NCI-H2029 (cell line): ENCODE measurements at regions not wholly inside any gene's neighbourhood (a gene's known extent, or its start where the extent isn't known, plus 50 kb on each side); places are given as distances from the start of the nearest gene placed in this dataset.
"Not testable (repeated sequence)": the region's sequence is repeated elsewhere in the genome, so short reads cannot be mapped to it uniquely, and the experiment has no call there.

Source experiments
- DNase-seq: peaks from one replicate; lab custom pipeline; 2025; lab: John Stamatoyannopoulos, UW

- no peak for DNase-seq
These were observed 250.9 kb downstream of the C12orf75 start for GRCh38 chr12:105581420-105581819.

- no peak for DNase-seq
These were observed 254.6 kb downstream of the C12orf75 start for GRCh38 chr12:105585107-105585506.

DNA sequence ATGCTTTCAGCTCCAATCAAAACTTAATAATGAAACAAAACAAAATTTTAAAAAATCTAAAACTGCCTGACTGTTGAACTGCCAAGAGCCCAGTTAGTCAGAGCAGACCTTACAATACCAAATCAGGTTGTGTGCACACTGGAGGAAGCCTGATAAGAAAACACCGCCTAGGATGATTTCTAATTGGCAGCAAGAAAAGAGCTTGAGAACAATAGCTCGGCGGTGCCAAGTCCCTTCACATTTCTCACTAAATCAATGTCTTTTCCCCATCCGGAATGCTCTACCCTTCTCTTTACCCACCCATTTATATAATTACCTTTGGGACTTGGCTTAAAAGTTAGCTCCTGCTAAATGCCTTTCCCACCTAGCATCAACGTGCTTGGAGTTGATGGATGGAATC, 256.7 kb downstream of the C12orf75 start:
- no peak for DNase-seq

- no peak for DNase-seq
These were observed 257.6 kb downstream of the C12orf75 start for GRCh38 chr12:105588106-105588505.

- no peak for DNase-seq
These were observed 260.1 kb downstream of the C12orf75 start for GRCh38 chr12:105590571-105590970.

GRCh38 chr12:105595440-105595839, 264.9 kb downstream of the C12orf75 start:
- no peak for DNase-seq

GRCh38 chr12:105596731-105597130, 266.2 kb downstream of the C12orf75 start:
- DNase-seq: no peak

- no peak for DNase-seq
These were observed 267.5 kb downstream of the C12orf75 start for GRCh38 chr12:105598031-105598430.

GRCh38 chr12:105600911-105601545, 270.5 kb downstream of the C12orf75 start:
- no peak for DNase-seq

- DNase-seq: not testable (repeated sequence)
These were observed 271.8 kb downstream of the C12orf75 start for GRCh38 chr12:105602312-105602711.

DNA sequence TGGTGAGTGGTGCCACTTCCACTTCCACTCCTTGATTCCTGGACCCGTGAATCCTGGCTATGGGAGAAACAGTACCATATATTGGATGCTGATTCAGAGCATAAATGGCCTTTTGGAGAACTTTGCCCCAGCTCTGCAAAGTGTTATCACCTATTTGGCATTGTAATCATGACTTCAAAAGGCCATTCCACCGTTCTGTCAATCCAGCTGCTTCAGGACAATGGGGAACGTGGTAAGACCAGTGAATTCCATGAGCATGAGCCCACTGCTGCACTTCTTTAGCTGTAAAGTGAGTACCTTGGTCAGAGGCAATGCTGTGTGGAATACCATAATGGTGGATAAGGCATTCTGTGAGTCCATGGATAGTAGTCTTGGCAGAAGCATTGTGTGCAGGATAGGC, 273.8 kb downstream of the C12orf75 start:
- DNase-seq: not testable (repeated sequence)

DNA sequence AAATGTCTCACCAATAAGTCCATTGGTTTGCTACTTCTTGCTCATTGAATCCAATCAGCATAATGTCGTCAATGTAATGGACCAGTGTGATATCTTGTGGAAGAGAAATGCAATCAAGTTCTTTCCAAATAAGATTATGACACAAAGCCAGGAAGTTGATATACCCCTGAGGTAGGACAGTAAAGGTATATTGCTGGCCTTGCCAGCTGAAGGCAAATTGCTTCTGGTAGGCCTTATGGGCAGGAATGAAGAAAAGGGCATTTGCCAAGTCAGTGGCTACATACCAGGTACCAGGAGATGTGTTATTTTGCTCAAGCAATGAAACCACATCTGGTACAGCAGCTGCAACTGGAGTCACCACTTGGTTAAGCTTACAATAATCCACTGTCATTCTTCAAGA, 276.1 kb downstream of the C12orf75 start:
- not testable (repeated sequence) for DNase-seq

DNA sequence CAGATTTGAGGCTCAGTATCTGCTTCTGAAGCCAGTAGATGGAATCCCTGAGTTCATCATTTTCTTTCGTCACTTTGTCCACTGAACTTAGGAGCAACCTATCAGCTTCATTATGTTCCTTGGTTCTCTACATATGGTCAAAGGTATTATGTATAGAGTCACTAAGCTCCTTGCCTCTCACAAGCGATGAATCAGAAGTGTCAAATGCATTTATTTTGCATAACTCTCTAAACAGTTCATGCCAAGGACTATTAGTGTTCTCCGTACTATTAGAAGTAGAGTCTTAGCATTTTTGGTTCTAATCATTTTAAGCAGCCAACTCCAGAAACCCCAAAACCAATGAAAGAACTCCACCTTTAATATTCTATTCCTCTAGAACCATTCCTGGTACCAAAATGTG, 278.5 kb downstream of the C12orf75 start:
- not testable (repeated sequence) for DNase-seq

GRCh38 chr12:105610459-105610858, 280.0 kb downstream of the C12orf75 start:
- DNase-seq: no peak

DNA sequence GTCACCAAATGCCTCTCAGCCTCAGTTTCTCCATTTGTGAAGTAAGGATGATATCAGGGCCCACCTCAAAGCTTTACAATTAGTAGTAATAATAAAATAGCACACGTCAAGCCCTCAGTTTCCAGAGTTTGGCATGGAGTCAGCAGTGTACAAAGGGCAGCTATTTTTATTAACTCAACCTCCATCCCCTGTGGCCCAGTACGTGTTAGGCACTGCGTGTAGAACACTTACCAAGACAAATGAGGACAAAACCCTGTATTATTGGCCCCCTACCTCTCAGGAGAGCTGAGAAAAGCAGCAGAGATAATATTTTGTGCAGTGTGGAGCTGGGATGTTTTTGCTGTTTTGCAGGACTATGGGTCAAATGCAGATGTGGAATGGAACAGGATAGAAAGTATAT, 280.8 kb downstream of the C12orf75 start:
- DNase-seq: no peak

GRCh38 chr12:105613269-105613668, 282.8 kb downstream of the C12orf75 start:
- DNase-seq: no peak

DNA sequence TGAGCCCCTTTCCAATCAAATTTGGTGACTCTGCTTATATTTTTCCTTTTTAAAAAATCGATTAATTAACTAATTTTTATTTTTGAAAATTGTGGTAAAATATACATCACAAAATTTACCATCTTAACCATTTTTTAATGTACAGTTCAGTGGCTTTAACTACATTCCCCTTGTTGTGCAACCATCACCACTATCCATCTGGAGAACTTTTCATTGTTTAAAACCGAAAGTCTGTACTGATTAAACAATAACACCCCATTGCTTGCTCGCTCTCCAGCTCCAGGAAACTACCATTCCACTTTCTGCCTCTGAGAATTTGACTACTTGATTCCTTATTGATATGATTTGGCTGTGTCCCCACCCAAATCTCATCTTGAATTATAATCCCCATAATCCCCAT, 283.4 kb downstream of the C12orf75 start:
- no peak for DNase-seq

DNA sequence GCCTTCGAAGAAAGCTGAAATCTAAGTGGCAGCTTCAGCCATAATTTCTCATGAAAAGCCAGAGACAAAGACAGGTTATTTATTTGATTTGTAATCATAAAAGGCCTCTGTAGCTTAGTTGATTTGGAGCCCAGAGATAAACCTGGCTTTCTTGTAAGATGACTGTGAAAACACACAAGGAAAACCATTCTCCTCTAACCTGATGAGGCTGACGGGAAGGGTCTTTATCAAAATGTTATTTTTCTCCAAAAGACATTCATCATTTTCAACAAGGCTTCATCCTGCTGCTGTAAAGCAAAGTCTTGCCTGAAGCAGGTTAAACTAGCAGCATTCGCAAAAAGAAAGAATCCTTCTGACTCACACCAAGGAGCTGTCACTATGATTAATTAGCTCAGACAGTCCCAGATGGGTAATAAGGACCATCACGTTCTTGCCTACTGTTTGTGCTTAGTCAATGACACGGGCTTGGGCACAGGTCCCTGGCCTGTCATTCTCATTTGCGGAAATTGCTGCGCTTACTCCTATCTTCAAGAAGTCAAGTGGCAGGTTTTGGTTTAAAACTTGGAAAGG, 286.6 kb downstream of the C12orf75 start:
- DNase-seq: no peak

DNA sequence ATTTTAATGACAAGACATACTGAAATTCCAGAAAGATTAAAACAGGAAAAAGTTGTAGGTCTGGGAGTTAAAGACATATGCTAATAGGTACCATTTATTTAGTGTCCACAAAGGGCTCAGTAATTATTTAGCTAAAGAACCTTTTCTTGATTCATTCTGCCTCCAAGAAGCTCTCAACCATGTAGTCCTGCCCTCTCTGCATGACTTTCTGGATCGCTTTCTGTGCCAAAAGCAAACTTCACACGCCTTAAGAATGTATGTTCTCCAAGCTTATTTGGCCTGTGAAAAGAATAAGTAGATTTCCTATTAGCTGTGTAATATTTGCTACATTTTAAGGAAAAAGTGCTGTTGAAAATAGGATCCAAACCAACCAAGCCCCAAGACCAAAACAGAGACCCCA, 291.7 kb downstream of the C12orf75 start:
- no peak for DNase-seq

- DNase-seq: no peak
These were observed 292.6 kb downstream of the C12orf75 start for GRCh38 chr12:105622846-105623736.

GRCh38 chr12:105626653-105627052, 296.2 kb downstream of the C12orf75 start:
- no peak for DNase-seq

- no peak for DNase-seq
These were observed 307.0 kb downstream of the C12orf75 start for GRCh38 chr12:105637470-105637869.

DNA sequence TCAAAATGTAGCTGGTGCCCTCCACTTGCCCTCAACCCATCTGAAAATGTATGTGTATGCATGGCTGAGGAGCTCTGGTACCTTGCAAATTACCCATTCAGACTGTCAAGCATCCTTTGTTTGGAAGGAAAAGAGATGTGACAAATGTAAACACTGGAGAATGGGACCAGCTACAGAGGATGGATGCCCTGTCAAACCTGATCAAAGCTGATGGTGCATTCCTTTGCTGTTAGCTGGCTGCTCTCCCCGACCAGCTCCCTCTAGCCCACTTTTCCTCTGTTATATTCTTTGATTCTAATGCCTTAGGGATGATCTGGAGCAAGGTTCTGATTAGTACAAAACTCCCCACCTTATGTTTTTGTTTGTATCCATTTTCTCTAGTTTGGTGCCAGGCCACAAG, 310.3 kb downstream of the C12orf75 start:
- no peak for DNase-seq
